K562 (cell line): ENCODE measurements at regions not wholly inside any gene's neighbourhood (a gene's known extent, or its start where the extent isn't known, plus 50 kb on each side); places are given as distances from the start of the nearest gene placed in this dataset.

Source experiments
- DDX20 ChIP-seq: fragments of 450-650 bp; IDR thresholded peaks from 2 replicates; pipeline ENCODE4 v1.6.1; 2016; ENCODE audit warnings: missing genetic modification characterization, low read depth, mild to moderate bottlenecking, missing compliant biosample characterization, moderate library complexity
- GATAD2A ChIP-seq: fragments of 450-650 bp; IDR thresholded peaks from 2 replicates; pipeline ENCODE4 v1.6.1; 2017
- GTF2E2 ChIP-seq: fragments of 200-800 bp; sonication (Bioruptor generic); IDR thresholded peaks from 2 replicates; pipeline ENCODE4 v1.6.1; 2016; ENCODE audit warnings: missing genetic modification characterization, missing compliant biosample characterization
- NFXL1 ChIP-seq: fragments of 450-650 bp; formaldehyde crosslinking; IDR thresholded peaks from 2 replicates; pipeline ENCODE4 v1.4.0; 2021; ENCODE audit warnings: mild to moderate bottlenecking
- TF ChIP-seq, protein P1 (sequence below), 2 experiments: fragments of 450-650 bp; conservative IDR thresholded peaks; 2 replicates each; pipeline ENCODE4 v1.6.1; 2017; ENCODE audit warnings: mild to moderate bottlenecking in 2 of 2, moderate library complexity in 2 of 2
- TF ChIP-seq, protein P2 (sequence below): sonication (generic); formaldehyde crosslinking; IDR thresholded peaks from 2 replicates; pipeline ENCODE4 v1.4.0; 2020; ENCODE audit warnings: mild to moderate bottlenecking, missing genetic modification reagents
- TF ChIP-seq, protein P3 (sequence below): fragments of 450-650 bp; IDR thresholded peaks from 2 replicates; pipeline ENCODE4 v1.6.1; 2017; ENCODE audit warnings: antibody characterized with exemption
- TF ChIP-seq, protein P4 (sequence below): sonication (generic); formaldehyde crosslinking; IDR thresholded peaks from 2 replicates; pipeline ENCODE4 v1.8.0; 2023; ENCODE audit warnings: mild to moderate bottlenecking, missing genetic modification reagents
- TF ChIP-seq, protein P5 (sequence below): fragments of 250-450 bp; sonication (Bioruptor Pico); IDR thresholded peaks from 2 replicates; pipeline ENCODE4 v1.5.0; 2021; ENCODE audit warnings: mild to moderate bottlenecking, moderate library complexity

DNA sequence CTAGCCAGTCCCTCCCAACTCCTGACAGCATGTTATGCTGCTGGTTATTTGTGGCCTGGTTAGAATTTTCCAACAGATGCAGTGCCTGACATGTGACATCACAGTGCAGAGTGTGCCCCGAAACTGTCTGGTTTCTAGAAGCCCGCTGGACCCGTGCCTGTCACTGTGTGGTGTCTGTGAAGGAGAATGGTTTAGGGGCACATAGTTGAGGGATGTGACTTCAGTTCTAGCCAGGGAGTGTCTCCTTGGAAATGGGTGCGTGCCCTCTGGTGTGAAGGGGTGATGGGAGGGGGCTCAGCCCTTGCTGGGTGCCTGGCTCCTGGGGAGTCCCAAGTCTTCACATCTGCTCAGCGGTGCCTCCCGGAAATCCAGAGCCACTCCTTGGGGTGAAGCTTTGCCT, 303.6 kb downstream of the GLRX3 start (continued):
- TF ChIP-seq, protein P1, sequence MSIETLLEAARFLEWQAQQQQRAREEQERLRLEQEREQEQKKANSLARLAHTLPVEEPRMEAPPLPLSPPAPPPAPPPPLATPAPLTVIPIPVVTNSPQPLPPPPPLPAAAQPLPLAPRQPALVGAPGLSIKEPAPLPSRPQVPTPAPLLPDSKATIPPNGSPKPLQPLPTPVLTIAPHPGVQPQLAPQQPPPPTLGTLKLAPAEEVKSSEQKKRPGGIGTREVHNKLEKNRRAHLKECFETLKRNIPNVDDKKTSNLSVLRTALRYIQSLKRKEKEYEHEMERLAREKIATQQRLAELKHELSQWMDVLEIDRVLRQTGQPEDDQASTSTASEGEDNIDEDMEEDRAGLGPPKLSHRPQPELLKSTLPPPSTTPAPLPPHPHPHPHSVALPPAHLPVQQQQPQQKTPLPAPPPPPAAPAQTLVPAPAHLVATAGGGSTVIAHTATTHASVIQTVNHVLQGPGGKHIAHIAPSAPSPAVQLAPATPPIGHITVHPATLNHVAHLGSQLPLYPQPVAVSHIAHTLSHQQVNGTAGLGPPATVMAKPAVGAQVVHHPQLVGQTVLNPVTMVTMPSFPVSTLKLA (conservative IDR thresholded peaks at IDR 0.05) = no peak
- TF ChIP-seq, protein P2, sequence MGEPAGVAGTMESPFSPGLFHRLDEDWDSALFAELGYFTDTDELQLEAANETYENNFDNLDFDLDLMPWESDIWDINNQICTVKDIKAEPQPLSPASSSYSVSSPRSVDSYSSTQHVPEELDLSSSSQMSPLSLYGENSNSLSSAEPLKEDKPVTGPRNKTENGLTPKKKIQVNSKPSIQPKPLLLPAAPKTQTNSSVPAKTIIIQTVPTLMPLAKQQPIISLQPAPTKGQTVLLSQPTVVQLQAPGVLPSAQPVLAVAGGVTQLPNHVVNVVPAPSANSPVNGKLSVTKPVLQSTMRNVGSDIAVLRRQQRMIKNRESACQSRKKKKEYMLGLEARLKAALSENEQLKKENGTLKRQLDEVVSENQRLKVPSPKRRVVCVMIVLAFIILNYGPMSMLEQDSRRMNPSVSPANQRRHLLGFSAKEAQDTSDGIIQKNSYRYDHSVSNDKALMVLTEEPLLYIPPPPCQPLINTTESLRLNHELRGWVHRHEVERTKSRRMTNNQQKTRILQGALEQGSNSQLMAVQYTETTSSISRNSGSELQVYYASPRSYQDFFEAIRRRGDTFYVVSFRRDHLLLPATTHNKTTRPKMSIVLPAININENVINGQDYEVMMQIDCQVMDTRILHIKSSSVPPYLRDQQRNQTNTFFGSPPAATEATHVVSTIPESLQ = no peak
- TF ChIP-seq GTF2E2 (tag) = no peak
- TF ChIP-seq NFXL1 = no peak
- no peak for TF ChIP-seq GATAD2A
- no peak for TF ChIP-seq DDX20 (tag)
- TF ChIP-seq, protein P3, sequence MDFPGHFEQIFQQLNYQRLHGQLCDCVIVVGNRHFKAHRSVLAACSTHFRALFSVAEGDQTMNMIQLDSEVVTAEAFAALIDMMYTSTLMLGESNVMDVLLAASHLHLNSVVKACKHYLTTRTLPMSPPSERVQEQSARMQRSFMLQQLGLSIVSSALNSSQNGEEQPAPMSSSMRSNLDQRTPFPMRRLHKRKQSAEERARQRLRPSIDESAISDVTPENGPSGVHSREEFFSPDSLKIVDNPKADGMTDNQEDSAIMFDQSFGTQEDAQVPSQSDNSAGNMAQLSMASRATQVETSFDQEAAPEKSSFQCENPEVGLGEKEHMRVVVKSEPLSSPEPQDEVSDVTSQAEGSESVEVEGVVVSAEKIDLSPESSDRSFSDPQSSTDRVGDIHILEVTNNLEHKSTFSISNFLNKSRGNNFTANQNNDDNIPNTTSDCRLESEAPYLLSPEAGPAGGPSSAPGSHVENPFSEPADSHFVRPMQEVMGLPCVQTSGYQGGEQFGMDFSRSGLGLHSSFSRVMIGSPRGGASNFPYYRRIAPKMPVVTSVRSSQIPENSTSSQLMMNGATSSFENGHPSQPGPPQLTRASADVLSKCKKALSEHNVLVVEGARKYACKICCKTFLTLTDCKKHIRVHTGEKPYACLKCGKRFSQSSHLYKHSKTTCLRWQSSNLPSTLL = no peak
- TF ChIP-seq, protein P4, sequence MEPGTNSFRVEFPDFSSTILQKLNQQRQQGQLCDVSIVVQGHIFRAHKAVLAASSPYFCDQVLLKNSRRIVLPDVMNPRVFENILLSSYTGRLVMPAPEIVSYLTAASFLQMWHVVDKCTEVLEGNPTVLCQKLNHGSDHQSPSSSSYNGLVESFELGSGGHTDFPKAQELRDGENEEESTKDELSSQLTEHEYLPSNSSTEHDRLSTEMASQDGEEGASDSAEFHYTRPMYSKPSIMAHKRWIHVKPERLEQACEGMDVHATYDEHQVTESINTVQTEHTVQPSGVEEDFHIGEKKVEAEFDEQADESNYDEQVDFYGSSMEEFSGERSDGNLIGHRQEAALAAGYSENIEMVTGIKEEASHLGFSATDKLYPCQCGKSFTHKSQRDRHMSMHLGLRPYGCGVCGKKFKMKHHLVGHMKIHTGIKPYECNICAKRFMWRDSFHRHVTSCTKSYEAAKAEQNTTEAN (CRISPR knock-in tag) = no peak
- TF ChIP-seq, protein P5, sequence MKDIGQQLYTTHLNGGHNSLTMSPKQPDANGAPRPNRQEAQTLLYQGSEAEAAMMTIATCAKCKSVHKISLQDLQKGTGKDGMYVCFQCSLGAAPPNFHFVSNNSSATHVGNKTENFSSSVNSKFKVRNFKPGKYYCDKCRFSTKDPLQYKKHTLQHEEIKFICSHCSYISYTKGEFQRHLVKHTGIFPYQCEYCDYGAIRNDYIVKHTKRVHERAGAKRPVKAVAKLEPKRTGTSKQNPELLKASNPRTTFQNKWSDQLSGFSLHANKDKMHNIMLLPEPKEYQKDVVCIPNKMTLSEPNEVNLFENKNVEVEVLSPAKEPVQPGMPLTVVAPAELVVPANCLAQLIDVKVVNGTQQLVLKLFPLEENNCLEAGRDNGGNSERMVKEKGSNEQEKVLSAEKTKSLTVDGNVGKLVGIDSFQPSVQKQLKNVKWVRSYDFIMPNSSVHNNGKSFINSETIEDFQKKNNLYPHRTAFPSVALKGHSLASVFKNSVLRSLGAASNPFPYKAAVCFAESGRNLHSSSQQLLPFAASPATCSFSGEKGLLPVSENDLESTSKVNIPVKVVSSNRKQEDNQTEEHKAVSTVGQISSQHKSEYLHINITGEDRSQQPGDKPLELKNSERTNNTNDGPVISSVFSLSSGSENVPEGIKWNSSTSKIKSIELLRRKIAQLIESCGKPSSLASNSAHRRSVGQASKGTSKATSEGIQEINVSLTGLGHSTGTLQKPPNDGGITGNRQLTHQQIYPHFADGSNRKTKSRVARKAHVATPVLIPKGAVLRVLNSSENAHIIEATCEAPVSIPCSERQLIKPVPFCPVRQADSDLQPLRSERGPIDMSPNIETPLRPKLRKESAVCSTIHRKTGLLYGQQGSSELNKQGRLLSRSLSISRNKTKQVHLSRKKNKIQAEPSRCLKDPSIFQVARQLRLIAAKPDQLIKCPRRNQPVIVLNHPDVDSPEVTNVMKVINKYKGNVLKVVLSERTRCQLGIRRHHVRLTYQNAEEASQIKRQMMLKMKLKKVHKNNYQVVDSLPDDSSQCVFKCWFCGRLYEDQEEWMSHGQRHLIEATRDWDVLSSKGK (CRISPR knock-in tag) = no peak
